Ascending aorta (tissue), 2 donors: ENCODE measurements at regions not wholly inside any gene's neighbourhood (a gene's known extent, or its start where the extent isn't known, plus 50 kb on each side); places are given as distances from the start of the nearest gene placed in this dataset.
"Not testable (repeated sequence)": the region's sequence is repeated elsewhere in the genome, so short reads cannot be mapped to it uniquely, and the experiment has no call there.

ENCODE experiments used
- DNase-seq, 2 donors: peaks; one replicate each; pipeline ENCODE4 v3.0.0-alpha.2; 2019; ENCODE audit warnings: low spot score in 2 of 2
- H3K27ac ChIP-seq, 2 donors: fragments of 200-600 bp; sonication (generic); one replicate each; pipeline ENCODE4 v1.5.1; 2016 to 2017; ENCODE audit warnings: mild to moderate bottlenecking in 1 of 2
- H3K27me3 ChIP-seq: fragments of 200-600 bp; sonication (generic); one replicate; pipeline ENCODE4 v1.5.1; 2017
- H3K36me3 ChIP-seq, 2 donors: fragments of 200-600 bp; sonication (generic); one replicate each; pipeline ENCODE4 v1.5.1; 2016
- H3K4me1 ChIP-seq, 2 donors: fragments of 200-600 bp; sonication (generic); one replicate each; pipeline ENCODE4 v1.5.1; 2016 to 2017; ENCODE audit warnings: mild to moderate bottlenecking in 1 of 2
- H3K4me3 ChIP-seq, 2 donors: fragments of 200-600 bp; sonication (generic); one replicate each; pipeline ENCODE4 v1.5.1; 2016 to 2017; ENCODE audit warnings: mild to moderate bottlenecking in 1 of 2
- H3K9me3 ChIP-seq, 2 donors: fragments of 200-600 bp; sonication (generic); one replicate each; pipeline ENCODE4 v1.5.1; 2016
- CTCF ChIP-seq, 3 experiments: fragments of 200-600 bp in 2 of 3; fragments of 450-650 bp in 1 of 3; sonication (generic) in 2 of 3; IDR thresholded peaks; one replicate each; pipeline ENCODE4 v1.5.1; 2016 to 2019; ENCODE audit warnings: antibody characterized with exemption in 3 of 3, mild to moderate bottlenecking in 1 of 3, moderate library complexity in 1 of 3
- intact Hi-C: fragments of 100-400 bp; cut with DNase I; formaldehyde crosslinking; loops from one replicate; pipeline ENCODE4 v1.15.1; 2023

GRCh38 chr7:65279795-65280194 is 93.9 kb upstream of the ZNF92 start:
- Histone ChIP-seq H3K36me3 (no peaks in the 10 kb centered on the region), H3K27me3 (no peaks in the 10 kb centered on the region), H3K4me3 (no peak overlapping the region), H3K9me3 (peaks cover 0 to 3% of the 10 kb centered on the region in 2 donors), H3K4me1 (no peaks in the 10 kb centered on the region), H3K27ac (no peak overlapping the region)
- TF ChIP-seq CTCF (IDR thresholded peaks at IDR 0.05), result no peak
- DNase-seq, result no peak
- intact Hi-C loops, result no loop called here

- Histone ChIP-seq H3K9me3 (peaks cover 0 to 8% of the 10 kb centered on the region in 2 donors), H3K27me3 (no peaks in the 10 kb centered on the region), H3K36me3 (no peaks in the 10 kb centered on the region), H3K4me1 (no peaks in the 10 kb centered on the region), H3K27ac (no peak overlapping the region), H3K4me3 (no peak overlapping the region)
- TF ChIP-seq CTCF (IDR thresholded peaks at IDR 0.05), result no peak
- DNase-seq, result no peak
- intact Hi-C loops, result no loop called here
Measured at GRCh38 chr7:65276822-65277221, 96.8 kb upstream of the ZNF92 start.

- H3K36me3 ChIP-seq, intact Hi-C loops, H3K9me3 ChIP-seq, H3K4me3 ChIP-seq, DNase-seq, H3K4me1 ChIP-seq, H3K27me3 ChIP-seq, H3K27ac ChIP-seq: not testable (repeated sequence)
Measured at GRCh38 chr7:65271502-65271901, 102.2 kb upstream of the ZNF92 start.

GRCh38 chr7:65269150-65269856 is 104.4 kb upstream of the ZNF92 start:
- no peak for TF ChIP-seq CTCF (IDR thresholded peaks at IDR 0.05)
- no peak for DNase-seq

GRCh38 chr7:65268782-65269149 is 104.9 kb upstream of the ZNF92 start:
- no peak for DNase-seq
- no peaks in the 10 kb centered on the region for H3K27me3 ChIP-seq
- H3K4me1 ChIP-seq, result no peaks in the 10 kb centered on the region
- intact Hi-C loops, result no loop called here
- no peaks in the 10 kb centered on the region for H3K9me3 ChIP-seq
- H3K36me3 ChIP-seq, result no peaks in the 10 kb centered on the region
- H3K4me3 ChIP-seq, result peak overlapping the region in 1 of 2 donors; percentile 63
- no peak overlapping the region for H3K27ac ChIP-seq
- no peak for TF ChIP-seq CTCF (IDR thresholded peaks at IDR 0.05)

More at GRCh38 chr7:65269150-65269856, 104.4 kb upstream of the ZNF92 start:
- H3K27me3 ChIP-seq, result no peaks in the 10 kb centered on the region
- H3K36me3 ChIP-seq, result no peaks in the 10 kb centered on the region
- H3K4me3 ChIP-seq, result peak overlapping the region; percentile 39 to 63
- H3K4me1 ChIP-seq, result no peaks in the 10 kb centered on the region
- intact Hi-C loops, result no loop called here
- H3K9me3 ChIP-seq, result peaks cover 0 to under 1% of the 10 kb centered on the region in 2 donors
- H3K27ac ChIP-seq, result no peak overlapping the region

GRCh38 chr7:65265933-65266519 is 107.6 kb upstream of the ZNF92 start:
- H3K27me3 ChIP-seq, result no peaks in the 10 kb centered on the region
- H3K4me3 ChIP-seq, result no peak overlapping the region
- no peak for TF ChIP-seq CTCF (IDR thresholded peaks at IDR 0.05)
- H3K27ac ChIP-seq, result no peak overlapping the region
- no peak for DNase-seq
- intact Hi-C loops, result no loop called here
- H3K4me1 ChIP-seq, result no peaks in the 10 kb centered on the region
- H3K9me3 ChIP-seq, result no peaks in the 10 kb centered on the region
- no peaks in the 10 kb centered on the region for H3K36me3 ChIP-seq
